ENCODE measurements at regions not wholly inside any gene's neighbourhood (a gene's known extent, or its start where the extent isn't known, plus 50 kb on each side); places are given as distances from the start of the nearest gene placed in this dataset.

GRCh38 chr5:24102010-24102409 lies 542.8 kb downstream of the CDH10 start:
- no peak for TF ChIP-seq RAD21 (IDR thresholded peaks at IDR 0.05; ENCODE audit: low read depth)
- TF ChIP-seq EP300 (IDR thresholded peaks at IDR 0.05; ENCODE audit: borderline replicate concordance) = no peak
- no peak for TF ChIP-seq MAX (IDR thresholded peaks at IDR 0.05)
